HG03342 (cell line): ENCODE measurements at regions not wholly inside any gene's neighbourhood (a gene's known extent, or its start where the extent isn't known, plus 50 kb on each side); places are given as distances from the start of the nearest gene placed in this dataset.
"Not testable (repeated sequence)": the region's sequence is repeated elsewhere in the genome, so short reads cannot be mapped to it uniquely, and the experiment has no call there.

Source experiments
- ATAC-seq: cut with Tn5 transposase; IDR thresholded peaks from one replicate; pipeline ENCODE4 v1.9.1; 2021; ENCODE audit warnings: mild to moderate bottlenecking, moderate library complexity; ENCODE audit not compliant: unreplicated experiment

GRCh38 chr10:86579883-86580520 is 58.4 kb upstream of the WAPL start:
- ATAC-seq: no peak

- ATAC-seq: no peak
These were observed 58.9 kb upstream of the WAPL start for GRCh38 chr10:86580521-86580891.

DNA sequence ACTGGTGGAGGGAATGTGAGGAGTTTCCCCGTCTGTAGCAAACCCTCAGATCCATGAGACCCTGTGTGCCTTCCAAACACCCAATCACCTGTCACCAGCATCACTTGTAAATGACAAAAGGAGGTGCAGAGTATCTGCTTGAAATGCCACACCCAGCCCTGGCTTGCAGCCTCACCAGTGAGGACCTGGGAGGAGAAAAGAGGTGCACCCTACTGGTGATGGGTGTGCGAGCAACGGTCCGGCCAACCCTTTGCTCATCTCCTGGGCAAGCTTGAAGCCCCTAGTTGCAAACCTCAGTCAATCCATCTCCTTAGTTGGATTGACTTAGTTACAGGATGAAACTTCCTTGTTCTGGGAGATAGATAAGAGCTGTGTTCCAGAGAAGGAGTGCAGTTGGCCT is 62.4 kb upstream of the WAPL start:
- peak; percentile 69 for ATAC-seq

GRCh38 chr10:86585037-86585929 is 63.7 kb upstream of the WAPL start:
- ATAC-seq: peak; percentile 88

- ATAC-seq: no peak
These were observed 64.9 kb upstream of the WAPL start for GRCh38 chr10:86586516-86586915.

GRCh38 chr10:86588781-86589180 is 65.6 kb upstream of the OPN4 start:
- not testable (repeated sequence) for ATAC-seq

GRCh38 chr10:86591436-86591835 is 62.9 kb upstream of the OPN4 start:
- no peak for ATAC-seq

DNA sequence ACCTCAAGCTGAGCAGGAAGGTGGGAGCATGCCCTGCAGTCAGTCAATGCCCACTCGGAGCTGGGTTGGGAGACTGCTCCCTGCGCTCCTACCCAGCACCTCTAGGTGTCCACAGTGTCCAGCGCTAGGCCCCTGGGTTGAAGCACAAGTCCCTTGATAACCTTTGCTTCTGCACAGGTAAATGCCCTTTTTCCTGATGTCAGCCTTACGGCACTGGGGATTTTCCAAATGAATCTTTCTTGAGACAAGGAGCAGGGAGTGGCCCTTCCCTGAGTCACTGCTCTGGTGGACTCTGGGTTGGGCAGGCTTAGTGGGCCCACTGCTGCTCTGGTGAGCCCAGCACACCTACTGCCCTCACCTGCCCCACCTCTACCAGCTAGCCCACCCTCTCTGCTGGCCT is 61.9 kb upstream of the OPN4 start:
- no peak for ATAC-seq

DNA sequence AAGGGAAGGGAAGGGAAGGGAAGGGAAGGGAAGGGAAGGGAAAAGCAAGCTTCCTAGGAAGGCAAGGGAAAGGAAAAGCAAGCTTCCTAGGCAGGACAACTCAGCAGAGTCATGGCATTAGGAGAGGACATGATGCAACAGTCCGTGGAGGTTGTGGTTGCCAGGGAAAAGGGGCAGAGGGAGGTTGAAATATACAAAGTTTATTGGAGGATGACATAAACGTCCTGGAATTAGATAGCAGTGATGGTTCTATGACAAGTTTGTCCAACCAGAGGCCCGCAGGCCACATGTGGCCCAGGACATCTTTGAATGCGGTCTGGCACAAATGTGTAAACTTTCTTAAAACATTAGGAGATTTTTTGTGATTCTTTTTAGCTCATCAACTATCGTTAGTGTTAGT is 59.8 kb upstream of the OPN4 start:
- ATAC-seq: no peak

DNA sequence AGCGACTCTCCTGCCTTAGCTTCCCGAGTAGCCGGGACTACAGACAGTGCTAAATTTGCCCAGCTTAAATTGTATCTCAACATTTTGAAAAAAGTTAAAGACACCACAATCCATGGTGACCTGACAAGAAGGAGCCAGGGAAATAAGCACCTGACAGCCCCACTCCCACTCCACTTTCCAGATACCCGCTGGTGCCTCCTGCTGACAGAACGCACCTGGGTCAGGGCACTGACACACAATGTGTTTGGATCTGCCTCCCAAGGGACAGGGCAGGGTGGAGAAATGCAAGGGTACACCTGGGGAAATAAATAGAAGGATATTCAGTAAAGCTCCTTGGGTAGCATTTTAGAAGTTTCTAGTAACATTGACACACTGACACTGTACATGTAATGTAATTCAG is 58.9 kb upstream of the OPN4 start:
- no peak for ATAC-seq

- ATAC-seq: no peak
These were observed 58.1 kb upstream of the OPN4 start for GRCh38 chr10:86596266-86596665.

DNA sequence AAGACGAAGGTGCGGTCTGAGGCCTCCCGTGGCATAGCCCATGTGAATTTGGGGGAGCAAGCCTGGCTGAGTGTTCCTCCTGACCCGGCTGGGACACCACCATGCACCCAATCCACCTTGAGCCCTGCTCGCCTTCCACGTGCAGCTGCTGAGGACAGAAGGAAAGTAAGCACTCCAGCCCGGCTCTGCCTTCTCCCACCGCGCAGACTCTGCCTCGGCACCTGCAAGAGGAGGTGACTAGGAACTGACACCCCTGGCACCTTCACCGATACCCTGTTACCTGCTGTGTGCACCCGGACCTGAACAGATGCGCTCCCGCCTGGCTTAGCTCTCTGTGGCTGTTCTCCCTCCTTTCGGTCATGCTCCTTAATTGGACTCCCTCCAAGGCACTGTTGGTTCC is 57.0 kb upstream of the OPN4 start:
- no peak for ATAC-seq

- no peak for ATAC-seq
These were observed 56.2 kb upstream of the OPN4 start for GRCh38 chr10:86598151-86598550.

- no peak for ATAC-seq
These were observed 55.3 kb upstream of the OPN4 start for GRCh38 chr10:86599041-86599440.

DNA sequence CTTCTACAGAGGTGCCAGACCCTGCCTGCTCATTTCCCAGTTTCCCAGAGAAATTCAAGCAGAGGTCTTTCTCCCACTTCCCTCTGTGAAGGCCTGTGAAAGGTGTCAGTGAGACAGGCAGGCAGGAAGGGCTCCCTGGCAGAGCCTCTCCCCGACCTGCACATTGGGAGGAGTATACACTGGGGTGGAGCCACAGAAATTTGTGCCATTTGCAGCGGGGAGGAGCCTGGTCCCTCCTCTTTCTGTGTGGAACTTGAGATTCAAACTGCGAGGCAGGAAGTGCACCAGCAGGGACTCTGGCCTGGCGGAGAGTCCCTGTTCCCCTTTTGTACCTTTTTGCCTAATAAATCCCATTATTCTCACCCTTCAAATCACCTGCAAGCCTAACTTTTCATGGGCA is 54.6 kb upstream of the OPN4 start:
- peak; percentile 91 for ATAC-seq

GRCh38 chr10:86600296-86600695 is 54.1 kb upstream of the OPN4 start:
- no peak for ATAC-seq

DNA sequence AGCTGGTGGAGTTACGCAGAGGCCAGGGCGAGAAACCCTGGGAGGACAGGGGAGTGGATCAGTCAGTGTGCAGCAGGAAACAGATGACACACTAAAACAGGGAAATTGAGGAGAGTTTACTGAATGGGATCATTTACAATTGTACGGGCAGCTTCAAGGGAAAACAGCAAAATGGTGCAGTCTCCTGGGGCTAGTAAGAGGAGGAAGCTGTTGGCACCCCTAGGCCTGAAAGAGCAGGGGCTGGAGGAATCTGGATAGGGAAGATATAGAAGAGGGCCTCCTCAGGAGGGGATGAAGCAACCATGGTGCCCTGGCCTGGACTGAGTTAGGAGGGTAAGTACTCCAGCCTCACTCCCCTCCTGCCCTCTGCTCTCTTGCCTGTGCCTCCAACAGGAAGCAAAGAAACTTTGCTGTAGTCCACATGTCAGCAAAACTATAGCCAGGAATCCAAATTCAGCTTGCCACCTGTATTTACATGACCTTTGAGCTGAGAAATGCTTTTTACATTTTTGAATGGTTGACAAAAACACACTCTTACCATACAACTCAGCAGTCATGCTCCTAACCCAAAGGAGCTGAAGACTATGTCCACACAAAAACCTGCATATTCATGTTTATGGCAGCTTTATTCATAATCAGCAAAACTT is 52.3 kb upstream of the OPN4 start:
- ATAC-seq: no peak

DNA sequence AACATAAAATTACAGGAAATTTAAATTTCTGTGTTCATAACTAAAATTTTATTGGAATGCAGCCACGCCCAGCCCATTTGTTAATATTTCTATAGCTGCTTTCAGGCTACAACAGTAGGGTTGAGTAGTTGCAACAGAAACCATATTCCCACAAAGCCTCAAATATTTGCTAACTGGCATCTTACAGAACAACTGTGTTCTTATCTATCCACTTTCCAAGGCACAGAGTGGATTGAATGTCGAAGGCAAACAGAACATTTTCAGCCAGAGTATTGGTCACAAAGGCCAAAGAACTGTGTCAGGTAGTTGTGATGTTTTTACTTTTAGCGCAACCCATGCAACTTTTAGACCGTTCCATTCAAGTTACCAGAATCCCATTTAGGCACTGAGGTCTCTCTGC is 51.1 kb upstream of the OPN4 start:
- no peak for ATAC-seq
